ENCODE measurements at regions not wholly inside any gene's neighbourhood (a gene's known extent, or its start where the extent isn't known, plus 50 kb on each side); places are given as distances from the start of the nearest gene placed in this dataset.

GRCh38 chr22:44402196-44403111 is 89.7 kb upstream of the SHISAL1 start:
- no peak for DNase-seq (ENCODE audit: low read depth)

DNA sequence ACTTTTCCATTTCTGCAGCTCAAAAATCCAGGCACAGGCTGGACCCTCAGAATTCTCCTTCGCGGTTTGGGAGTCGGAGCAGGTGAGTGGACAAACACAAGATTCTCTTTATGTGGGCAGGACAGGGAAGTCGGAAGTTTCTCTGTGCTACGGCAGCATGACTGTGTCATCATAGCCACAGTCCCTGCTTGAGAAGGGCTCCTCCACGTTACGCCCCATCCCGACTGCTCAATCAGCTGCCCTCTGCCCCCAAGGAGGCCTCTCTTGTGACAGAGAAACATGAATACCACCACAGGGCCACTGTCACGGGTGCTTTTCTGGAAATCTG is 89.0 kb upstream of the SHISAL1 start:
- no peak for DNase-seq (ENCODE audit: low read depth)

DNA sequence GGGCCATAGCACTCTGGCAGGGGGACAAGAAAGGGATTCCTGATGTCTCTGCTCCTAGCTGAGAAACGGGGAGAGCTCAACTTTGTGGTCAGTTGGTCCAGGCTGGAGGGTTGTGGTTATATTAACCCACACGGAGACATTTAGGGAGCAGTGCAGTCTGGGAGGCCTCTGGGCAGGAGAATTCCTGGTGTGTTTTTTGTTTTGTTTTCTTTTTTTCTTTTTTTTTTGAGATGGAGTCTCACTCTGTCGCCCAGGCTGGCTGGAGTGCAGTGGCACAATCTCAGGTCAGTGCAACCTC is 88.0 kb upstream of the SHISAL1 start:
- no peak for DNase-seq (ENCODE audit: low read depth)

DNA sequence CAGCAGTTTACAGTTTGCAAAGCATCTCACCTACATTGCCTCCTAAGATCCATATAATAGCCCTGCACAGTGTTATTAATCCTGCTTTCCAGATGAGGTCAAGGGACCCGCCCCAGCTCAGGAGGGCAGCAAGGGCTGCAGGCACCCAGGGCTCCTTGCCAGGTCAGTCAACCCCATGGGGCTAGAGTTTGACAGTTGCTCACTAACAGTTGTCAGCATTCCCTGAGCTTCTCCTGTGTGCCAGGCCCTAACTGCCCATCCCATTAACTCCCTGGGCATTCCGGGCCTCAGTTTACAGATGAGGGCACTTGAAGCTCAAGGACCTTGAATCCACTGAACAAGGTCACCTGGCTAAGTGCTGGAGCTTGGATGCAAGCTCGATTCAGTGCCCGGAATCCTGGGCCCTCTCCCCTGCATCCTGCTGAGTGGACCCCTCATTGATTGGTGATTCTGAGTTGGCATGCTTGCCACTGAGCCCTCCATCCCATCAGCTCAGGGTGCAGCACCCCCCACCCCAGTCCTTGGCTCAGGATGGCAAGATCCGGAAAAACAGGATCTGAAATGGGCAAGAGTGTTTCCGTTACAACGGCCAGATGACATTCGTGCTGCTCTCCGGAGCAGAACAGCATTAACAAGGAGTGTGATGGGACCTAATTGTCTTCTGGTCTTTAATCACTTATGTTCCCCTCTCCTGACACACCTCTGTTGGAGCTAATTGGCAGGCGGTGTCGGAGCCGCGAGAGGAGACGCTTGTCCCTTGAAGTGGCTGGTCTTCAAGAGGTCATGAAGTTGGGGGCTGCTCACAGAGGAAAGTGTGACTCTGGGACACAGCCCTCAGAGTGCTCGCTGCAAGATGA is 87.4 kb upstream of the SHISAL1 start:
- DNase-seq (ENCODE audit: low read depth): no peak

DNA sequence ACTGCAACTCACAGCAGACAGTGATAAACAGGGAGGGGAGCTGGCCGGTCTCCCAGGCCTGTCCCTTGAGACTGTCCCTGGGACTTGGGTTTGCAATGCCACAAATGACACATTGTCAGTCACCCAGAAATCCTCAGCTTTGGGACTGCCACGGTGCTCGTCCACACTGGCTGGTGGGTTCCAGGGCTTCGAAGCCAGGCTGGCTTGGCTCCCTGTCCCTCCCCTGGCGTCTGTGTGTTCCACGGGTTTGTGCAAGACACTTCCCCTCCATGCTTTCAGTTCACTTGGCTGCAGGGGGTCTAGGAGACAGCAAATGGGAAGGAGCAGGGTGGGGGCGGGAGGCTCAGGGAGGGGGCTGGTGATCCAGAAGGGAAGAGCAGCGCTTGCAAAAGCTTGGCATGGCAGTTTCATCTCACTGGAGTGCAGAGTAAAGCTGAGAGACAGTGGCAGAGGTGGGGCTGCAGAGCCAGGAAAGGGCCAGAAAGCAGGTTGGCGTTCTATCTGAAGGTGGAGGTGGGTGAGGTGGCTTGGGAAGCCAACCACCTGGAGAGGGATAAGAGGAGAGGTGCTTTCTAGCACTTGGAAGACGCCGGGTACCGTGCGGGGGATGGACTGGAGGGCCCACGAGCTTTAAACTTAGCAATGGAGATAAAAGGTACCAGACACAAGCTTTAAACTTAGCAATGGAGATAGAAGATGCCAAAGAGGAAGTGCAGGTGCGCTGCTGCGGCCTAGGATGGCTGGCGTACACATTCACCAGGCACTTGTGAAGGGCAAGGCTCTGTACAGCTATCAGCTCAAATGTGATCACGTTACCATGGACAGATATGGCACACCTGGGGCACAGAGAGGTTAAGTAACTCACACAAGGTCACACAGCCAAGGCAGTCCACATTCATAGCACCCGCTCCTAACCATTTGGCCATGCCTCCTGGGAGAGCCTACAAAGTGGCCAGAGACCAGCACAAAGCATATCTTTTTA is 86.4 kb upstream of the SHISAL1 start:
- DNase-seq (ENCODE audit: low read depth): no peak

DNA sequence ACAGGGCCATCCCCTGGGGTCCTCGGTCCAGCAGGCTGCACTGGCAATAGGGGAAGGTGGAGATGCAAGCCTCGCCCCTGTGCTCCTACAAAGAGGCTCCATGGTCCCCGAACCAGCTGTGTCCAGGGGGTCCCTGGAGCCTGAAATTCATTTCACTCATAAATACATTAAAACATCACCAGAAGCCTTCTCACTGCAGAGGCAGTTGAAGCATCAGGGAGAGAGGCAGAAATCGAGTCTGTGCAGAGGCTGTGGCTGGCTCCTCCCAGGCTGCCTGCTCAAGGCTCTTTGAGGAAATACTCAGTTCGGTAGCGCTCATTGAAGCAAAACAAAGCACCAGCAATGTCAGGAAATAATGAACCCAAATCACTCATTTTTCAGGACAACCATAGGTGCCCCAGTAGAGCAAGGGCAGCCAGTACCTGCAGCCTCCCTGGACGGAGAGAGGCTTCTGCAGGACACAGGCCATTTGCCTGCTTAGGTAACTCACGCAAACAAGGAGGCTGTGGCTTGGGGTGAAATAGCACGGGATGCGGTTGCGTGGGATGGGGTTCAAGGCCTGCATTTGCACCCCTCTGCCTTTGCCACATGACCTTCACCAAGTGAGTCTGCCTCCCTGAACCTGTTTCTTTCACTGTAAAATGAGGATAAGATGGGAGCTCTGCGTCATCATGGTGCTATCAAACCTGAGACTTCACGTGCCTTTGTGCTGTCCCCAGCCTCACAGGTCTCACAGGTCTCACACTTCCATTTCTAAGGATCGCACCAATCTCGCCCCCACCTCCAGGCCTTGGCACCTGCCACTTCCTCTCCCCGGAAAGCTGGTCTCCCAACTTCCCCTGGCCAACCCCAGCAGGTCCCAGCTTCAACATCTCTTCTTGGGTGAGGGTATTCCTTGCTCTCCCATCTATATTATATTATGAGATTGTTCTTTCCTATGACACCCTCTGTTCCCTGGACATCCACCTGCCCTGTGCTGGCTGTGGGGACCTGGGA is 84.3 kb upstream of the SHISAL1 start:
- DNase-seq (ENCODE audit: low read depth): no peak

DNA sequence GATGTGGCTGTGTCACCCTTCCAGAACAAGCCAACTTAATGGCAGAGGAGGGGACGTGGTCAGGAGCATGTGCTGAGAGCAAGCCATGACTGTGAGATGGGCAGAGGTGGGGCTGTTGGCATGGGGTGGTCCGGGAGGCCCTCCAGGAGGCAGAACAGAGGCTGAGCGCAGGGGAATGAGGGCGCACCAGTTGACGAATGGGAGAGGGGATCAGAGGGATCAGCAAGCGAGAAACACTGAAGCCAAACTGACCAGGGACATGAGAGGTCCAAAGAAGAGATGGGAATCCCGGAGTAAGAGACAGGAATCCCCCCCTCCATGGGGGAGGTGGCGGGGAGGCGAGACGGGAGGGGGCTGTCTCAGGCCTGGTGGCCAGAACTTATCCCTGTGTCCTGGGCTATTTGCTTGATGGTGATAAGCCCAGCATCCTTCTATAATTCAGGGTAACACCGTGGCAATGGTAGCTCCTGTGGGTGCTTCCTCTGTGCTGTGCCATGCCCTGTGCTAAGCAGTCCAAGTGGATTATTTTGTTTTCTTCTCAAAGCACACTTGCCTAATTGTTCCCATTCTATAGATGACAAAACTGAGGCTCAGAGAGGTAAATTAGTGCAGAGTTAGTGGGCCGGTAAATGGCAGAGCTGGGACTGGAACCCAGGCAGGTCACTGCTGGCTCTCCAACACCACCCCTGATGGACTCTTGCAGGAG is 83.4 kb upstream of the SHISAL1 start:
- DNase-seq (ENCODE audit: low read depth): no peak

DNA sequence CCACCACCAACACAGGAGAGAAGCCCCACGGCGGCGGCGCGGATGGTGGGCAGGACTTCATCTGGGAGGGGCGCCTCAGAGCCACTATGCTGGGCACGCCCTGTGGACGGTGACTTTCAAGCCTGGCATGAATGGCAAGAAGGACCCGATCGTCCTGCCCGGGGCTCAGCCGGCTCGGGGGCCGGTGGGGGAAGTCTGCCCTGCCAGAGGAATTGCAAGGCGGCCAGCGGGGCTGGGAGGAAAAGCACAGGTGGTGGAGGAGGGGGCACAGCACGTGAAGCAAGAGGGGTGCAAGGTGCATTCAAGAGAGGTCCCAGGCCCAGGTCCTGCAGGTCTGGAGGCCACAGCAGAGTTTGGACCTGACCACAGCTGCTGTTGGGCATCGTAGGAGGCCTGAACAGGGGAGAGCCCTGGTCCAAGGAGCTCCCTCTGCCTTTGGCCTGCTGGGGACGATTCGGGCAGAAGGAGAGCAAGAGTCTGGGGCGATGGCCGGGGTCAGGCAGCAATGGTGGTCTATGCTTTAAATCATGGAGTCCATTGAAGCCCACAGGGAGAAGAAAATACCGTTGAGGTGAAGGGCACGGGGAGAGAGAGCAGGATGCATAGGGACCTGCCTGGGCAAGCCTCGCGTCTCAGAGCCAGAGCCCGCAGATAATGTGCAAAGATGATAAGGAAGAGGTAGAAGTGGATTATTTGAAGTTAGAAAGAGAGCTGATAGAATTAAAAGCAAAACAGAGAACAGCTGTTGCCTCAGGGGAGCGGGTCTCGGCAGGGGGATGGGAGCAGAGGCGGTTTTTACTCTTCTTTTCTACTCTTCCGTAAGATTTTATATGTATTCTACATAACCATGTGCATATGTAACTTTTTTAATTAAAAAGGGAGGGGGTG is 82.6 kb upstream of the SHISAL1 start:
- DNase-seq (ENCODE audit: low read depth): no peak

DNA sequence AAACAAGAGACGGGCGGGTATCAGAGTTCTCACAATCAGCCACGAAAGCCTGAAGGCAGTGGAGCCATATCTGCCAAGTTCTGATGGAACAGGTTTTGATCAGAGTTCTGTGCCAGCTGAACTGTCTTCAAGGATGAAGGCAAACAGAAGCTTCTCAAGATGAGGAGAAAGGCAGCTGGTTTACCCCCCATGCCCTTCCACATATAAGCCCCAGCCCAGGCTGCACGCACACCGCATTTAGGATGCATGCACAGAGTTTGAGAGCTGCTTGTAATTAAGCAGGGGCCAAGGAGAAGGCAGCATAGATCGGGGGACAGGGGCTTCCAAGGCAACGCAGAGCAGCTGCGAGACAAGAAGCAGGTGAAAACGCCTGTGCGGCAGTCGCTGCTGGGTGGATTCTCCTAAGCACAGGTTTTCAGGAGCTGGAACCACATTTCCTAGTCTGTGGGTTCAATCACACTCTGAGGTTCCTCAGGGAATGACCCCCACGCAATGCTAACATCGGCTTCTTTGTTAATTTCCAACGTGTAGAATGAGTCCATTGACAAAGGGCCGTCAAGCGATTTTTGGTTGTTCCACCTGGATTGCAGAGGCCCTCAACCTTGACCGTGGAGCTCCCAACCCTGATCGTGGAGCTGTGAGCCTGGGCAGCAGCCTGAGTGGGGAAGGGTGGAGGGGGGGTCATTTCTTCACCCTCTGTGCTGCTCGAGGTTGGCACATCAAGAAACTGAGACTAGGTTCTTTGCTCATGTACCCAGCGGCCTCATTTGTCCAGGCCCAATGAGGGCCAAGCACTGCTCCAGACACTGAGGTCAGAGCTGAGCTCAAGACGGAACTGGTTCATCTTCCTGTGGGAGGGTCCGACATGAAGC is 81.7 kb upstream of the SHISAL1 start:
- DNase-seq (ENCODE audit: low read depth): no peak

DNA sequence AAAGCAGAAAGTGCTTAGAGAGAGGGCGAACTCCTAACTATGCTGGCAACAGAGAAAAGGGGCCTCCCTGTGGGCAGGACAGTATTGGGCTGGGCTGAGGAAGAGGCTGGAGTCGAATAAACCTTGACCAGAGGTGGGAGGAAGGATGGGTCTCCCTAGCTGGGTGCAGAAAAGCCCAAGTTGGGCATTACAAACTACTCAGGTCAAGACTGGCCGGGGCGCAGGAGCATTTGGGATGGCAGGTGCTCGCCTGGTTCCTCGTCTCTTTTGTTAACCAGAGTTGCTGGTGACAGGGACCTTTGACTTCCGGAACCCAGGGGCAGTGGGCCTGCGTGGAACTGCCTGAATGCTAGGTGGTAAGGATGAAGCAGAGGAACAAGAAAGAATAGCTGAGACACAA is 80.3 kb upstream of the SHISAL1 start:
- DNase-seq (ENCODE audit: low read depth): no peak

- DNase-seq (ENCODE audit: low read depth): no peak
These were observed 79.7 kb upstream of the SHISAL1 start for GRCh38 chr22:44392446-44392921.

DNA sequence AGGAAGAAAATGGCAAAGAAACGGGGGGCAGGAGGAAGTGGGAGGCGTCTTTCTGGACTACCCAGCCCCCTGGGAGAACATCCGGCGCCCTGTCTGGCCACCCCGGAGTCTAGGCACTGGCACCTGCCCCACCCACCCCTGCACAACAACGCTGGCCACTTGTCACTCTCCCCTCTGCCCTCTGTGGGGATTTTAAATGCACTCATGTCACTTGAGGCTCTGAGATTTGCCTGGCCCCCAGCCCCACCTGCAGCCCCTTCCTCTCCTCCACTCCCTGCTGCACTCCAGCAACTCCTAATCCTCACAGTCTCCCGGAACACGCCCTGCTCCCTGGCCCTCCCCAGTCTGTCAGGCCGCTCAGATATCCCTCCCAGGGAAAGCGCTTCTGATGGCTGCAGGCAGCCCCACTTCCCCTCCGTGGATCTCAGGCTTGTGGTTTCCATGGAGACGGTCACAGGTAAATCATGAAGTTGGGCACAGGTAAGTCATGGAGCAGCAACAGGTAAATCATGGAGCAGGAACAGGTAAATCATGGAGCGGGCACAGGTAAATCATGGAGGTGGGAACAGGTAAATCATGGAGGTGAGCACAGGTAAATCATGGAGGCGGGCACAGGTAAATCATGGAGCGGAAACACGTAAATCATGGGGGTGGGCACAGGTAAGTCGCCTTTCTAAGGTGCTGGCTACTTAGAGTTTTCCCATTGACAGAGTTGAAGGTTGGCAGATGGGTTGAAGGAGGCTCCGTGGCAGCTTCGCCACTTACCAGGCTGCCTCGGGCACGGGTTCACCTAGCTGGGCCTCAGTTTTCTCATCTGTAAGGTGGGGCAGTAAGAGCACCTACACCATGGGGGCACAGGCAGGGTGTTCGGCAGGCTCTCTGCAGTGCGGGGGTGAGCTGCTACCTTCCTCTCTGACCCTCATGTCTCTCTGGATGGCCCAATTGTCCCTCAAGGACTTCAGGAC is 79.0 kb upstream of the SHISAL1 start:
- DNase-seq (ENCODE audit: low read depth): no peak

DNA sequence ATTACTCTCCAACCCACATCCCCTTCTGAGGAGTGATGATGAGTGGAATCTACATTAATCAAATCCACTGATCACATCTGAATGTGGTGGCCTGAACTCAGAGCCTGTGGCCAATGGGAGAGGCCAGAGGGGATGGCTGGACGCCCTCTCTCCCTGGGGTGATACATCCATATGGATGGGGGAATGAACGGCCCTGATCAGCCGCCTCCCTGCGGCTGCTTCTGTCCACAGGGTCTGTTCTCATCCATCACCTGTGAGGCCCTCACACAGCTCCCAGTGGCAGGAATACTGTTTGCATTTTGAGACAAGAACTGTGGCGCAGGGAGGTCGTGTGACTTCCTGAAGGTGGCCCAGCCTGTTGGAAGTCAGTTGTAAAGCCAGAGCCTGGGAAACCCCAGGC is 78.3 kb upstream of the SHISAL1 start:
- no peak for DNase-seq (ENCODE audit: low read depth)

- DNase-seq (ENCODE audit: low read depth): no peak
These were observed 77.8 kb upstream of the SHISAL1 start for GRCh38 chr22:44390613-44390970.

- DNase-seq (ENCODE audit: low read depth): no peak
These were observed 77.3 kb upstream of the SHISAL1 start for GRCh38 chr22:44389926-44390612.

DNA sequence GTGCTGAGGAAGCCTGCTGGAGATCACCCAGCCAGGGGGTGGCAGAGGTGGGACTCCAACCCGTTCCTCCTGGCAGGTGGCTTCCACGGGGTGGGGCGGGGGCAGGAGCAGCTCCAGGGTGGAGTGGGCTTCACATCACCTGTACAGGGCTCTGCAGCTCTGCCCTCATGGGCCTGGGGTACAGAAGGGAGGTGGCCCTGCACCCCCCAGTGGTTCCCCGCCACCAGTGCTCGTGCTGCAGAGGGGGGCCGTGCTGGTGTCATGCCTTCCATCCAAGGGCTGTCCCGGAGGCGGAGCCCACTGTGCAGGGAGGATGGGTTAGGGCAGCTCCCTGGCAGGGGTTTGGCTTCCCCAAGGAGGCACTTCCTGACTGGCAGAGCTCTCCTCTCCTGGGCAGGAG is 76.4 kb upstream of the SHISAL1 start:
- DNase-seq (ENCODE audit: low read depth): no peak
